ENCODE measurements at regions not wholly inside any gene's neighbourhood (a gene's known extent, or its start where the extent isn't known, plus 50 kb on each side); places are given as distances from the start of the nearest gene placed in this dataset.

- no peak for DNase-seq (ENCODE audit: low read depth)
Measured at GRCh38 chr4:15232366-15233263, 195.2 kb upstream of the C1QTNF7 start.

DNA sequence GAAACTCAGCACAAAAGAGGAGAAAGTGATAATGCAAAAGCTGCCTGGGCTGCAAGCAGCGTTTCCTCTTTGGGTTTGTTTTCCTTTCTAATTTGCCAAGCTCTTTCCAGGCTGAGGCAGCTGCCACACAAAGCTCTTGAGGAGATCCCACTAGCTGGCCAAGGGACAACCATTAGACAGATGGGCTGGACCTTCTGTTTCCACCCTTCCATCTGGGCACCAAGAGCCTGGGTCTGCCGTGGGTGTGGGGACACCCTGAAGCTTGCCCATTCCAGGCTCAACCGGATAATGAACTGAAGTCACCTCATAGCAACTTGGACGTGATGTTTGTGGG lies 194.6 kb upstream of the C1QTNF7 start:
- DNase-seq (ENCODE audit: low read depth): no peak

DNA sequence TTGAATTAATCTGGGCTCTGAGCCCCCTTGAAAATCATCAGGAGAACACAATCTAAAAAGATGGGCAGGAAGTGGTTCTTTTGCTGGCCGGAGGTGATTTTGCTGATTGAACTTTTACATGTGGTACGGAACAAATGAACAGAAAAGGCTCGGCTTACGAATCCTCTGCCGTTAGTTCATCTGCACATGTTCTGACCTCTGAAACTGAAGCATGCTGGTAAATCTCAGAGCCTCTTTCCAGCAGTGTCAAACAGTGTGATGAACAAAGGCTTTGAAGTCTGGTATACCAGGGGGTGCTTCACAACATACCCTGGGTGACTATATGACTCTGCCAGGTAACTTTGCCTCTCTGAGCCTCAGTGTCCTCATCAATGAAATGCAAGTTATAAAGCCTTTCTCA lies 194.2 kb upstream of the C1QTNF7 start:
- DNase-seq (ENCODE audit: low read depth): no peak

GRCh38 chr4:15234116-15234855 lies 193.5 kb upstream of the C1QTNF7 start:
- DNase-seq (ENCODE audit: low read depth): no peak

DNA sequence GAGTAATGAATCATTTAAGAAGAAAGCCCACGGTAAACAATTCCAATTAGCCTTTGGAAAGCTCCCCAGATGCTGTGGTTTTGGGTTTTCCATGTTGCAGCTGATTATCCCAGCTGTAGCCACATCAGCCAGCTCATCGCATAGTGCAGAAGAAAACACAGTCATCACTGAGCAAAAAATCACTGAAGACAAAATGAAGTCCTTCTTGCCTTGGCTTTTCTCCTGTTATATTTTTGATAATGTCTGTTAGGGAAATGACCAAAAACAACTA lies 193.0 kb upstream of the C1QTNF7 start:
- no peak for DNase-seq (ENCODE audit: low read depth)

DNA sequence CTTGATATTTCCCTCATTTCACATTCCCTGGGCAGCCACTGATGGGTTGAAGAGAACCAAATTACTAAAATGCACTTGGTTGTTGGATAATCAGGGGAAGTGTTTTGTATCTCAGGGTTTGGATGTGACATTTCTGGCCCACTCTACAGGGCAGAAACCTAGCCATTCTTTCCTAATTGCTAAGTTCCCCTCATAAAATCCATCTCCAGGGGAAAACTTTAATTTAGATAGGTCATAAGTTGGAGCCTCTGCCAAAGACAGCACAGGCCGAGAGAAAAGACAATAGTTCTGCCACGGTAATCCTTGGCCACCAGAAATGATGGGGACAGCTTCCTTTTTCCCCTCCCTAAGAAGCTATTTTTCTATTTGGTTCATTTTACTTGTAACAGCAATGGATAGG lies 192.7 kb upstream of the C1QTNF7 start:
- no peak for DNase-seq (ENCODE audit: low read depth)

DNA sequence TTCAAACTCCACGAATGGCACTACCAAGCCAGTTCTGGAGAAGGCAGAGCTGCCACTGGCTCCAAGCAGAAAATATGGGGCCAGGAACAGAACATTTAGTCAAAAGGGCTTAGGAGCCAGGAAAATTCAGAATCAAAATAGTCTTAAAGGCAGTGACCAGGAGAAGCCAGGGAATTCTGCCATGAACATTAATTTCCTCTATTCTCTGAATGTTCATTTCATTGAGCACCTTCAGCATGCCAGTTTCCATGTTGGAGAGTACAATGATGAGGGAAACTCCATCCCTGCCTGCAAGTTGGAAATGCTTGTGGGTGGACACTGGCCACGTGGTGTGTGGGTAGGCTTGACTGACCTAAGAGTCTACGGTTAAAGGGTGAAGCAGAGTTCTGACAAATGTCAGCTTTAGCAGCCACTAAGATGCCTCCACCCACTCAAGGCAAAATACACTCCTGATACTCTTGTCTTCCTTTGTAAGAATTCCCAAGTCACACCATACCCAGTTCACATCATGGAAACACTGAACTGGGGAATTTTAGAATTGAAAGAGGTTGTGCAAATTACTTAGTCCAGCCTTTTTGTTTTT lies 190.1 kb upstream of the C1QTNF7 start:
- no peak for DNase-seq (ENCODE audit: low read depth)

- DNase-seq (ENCODE audit: low read depth): no peak
Measured at GRCh38 chr4:15238720-15239119, 189.1 kb upstream of the C1QTNF7 start.

GRCh38 chr4:15239866-15240265 lies 188.0 kb upstream of the C1QTNF7 start:
- DNase-seq (ENCODE audit: low read depth): no peak

DNA sequence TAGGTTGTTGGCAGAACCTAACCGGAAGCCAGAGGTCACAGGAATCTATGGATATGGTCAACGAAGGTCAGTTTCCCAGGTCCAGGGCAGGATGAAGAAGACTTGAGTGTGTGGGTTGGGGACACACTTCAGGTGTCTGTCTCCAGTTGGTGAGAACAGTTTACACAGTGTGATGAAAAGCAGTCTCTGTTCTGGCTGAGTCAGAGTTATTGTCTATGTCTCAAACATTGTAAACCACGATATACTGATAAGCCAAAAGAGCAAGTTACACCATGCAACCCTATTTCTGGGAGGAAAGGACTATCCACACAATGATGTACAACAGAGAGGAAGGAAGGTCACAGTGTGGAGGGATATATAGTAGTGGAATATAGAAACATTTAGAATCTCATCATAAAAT lies 187.1 kb upstream of the C1QTNF7 start:
- no peak for DNase-seq (ENCODE audit: low read depth)

DNA sequence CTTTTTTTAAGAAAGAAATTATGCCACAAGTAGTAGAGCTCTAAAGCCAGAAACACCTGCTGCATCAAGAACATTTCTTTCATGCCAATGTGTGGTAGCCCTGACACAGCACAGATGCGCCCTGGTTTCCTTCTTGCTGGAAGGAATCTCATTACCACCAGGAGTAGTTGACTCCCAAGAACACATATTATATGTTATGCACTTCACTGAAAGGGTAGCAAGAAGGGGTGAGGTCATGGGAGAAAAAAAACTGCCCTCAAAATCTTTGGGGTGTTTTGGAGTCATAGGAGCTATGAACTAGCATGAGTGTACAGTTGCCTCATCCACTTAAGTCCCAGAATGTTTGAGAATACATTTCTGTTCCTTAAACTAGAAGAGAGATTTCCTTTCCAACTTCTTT lies 185.8 kb upstream of the C1QTNF7 start:
- DNase-seq (ENCODE audit: low read depth): no peak

GRCh38 chr4:15244354-15244753 lies 183.5 kb upstream of the C1QTNF7 start:
- no peak for DNase-seq (ENCODE audit: low read depth)

GRCh38 chr4:15245006-15245530 lies 182.8 kb upstream of the C1QTNF7 start:
- DNase-seq (ENCODE audit: low read depth): no peak

- no peak for DNase-seq (ENCODE audit: low read depth)
Measured at GRCh38 chr4:15250021-15250441, 177.8 kb upstream of the C1QTNF7 start.

GRCh38 chr4:15253349-15253748 lies 174.5 kb upstream of the C1QTNF7 start:
- DNase-seq (ENCODE audit: low read depth): no peak

DNA sequence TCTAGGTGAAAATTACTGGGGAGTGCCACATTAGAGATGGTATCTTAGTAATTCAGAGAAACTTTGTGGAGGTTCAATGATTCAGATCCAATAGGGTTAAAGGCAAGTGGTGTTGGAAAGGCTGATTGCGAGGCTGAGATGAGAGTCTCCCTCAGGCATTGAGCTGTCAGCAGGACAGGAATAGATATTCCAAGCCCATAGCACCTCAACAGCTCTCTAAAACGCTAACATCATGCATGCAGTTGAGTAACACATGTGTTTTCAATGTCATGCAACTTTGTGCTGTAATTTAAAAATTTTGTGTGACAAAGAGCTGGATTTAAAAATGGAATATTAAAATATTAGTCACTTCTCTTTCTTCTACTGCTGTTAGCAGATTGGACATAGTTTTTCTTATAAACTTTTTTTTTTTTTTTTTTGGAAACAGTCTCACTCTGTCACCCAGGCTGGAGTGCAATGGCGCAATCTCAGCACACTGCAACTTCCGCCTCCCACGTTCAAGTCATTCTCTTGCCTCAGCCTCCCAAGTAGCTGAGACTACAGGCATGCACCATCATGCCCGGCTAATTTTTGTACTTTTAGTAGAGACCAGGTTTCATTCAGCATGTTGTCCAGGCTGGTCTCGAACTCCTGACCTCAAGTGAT lies 173.5 kb upstream of the C1QTNF7 start:
- DNase-seq (ENCODE audit: low read depth): no peak

DNA sequence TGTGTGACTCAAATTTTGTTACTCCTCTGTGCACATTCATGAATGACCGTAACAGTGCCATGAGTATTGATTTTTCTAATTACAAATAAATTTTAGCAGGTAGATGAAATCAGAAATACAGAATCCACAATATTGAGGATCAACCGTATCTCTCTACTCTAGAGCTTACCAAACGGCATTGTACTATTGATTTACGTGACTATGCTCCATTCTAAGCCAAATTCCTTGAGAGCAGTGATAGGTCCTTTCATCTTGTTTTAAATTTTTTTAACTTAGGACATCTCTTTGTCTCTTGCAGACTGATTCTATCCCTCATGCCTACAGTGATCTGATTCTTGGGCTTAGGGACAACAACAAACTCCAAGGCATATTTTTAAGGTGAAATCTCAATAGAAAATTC lies 172.3 kb upstream of the C1QTNF7 start:
- no peak for DNase-seq (ENCODE audit: low read depth)

DNA sequence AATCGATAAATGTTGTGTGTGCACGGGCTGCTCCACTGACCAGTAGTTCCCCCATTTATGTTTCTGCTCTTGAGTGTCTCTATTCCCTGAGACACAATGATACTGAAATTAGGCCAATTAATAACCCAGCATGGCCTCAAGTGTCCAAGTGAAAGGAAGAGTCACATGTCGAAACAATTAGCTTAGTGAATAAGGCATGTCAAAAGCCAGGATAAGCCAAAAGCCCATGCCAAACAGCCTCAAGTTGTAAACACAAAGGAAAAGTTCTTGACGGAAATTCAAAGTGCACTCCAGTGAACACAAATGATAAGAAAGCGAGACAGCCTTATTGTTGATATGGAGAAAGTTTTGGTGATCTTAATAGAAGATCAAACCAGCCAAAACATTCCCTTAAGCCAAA lies 167.1 kb upstream of the C1QTNF7 start:
- no peak for DNase-seq (ENCODE audit: low read depth)

GRCh38 chr4:15262396-15262795 lies 165.4 kb upstream of the C1QTNF7 start:
- DNase-seq (ENCODE audit: low read depth): no peak

- no peak for DNase-seq (ENCODE audit: low read depth)
Measured at GRCh38 chr4:15270201-15270600, 157.6 kb upstream of the C1QTNF7 start.

- DNase-seq (ENCODE audit: low read depth): no peak
Measured at GRCh38 chr4:15286041-15286440, 141.8 kb upstream of the C1QTNF7 start.

GRCh38 chr4:15291122-15291521 lies 136.7 kb upstream of the C1QTNF7 start:
- no peak for DNase-seq (ENCODE audit: low read depth)

DNA sequence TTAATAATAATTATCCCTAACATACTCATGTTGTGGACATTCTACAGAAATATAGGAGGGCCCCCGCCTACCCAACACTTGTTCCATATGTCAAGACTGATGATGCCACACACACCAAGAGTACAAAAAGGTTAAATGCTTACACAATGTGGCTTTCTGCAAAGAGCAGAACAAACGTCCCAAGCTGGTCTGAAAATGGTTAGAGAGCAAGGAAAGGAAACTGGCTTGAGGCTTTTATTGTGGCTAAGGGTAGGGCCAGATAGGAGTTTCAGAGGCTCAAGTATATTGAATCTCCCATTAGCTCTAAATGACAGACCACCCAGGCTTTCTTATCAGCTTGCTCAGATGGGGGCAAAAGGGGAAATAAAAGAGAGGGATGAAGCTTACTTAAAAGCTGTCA lies 134.1 kb upstream of the C1QTNF7 start:
- DNase-seq (ENCODE audit: low read depth): no peak

Data from HS-27A (cell line).